Breast epithelium (tissue), 4 donors: ENCODE measurements at regions not wholly inside any gene's neighbourhood (a gene's known extent, or its start where the extent isn't known, plus 50 kb on each side); places are given as distances from the start of the nearest gene placed in this dataset.

Experiments
- DNase-seq, 2 donors: peaks; one replicate each; pipeline ENCODE4 v3.0.0-alpha.2; 2019; ENCODE audit warnings: low spot score in 2 of 2
- H3K27ac ChIP-seq, 2 donors: fragments of 200-600 bp; sonication (generic) in 1 of 2; one replicate each; pipeline ENCODE4 v1.5.1; 2016 to 2019; ENCODE audit warnings: mild to moderate bottlenecking in 1 of 2
- H3K27me3 ChIP-seq, 2 donors: fragments of 200-600 bp; sonication (generic) in 1 of 2; one replicate each; pipeline versions ENCODE4 v1.5.1 to v1.6.0; 2017 to 2019; ENCODE audit warnings: control low read depth in 1 of 2, mild to moderate bottlenecking in 1 of 2
- H3K36me3 ChIP-seq: fragments of 200-600 bp; one replicate; pipeline ENCODE4 v1.5.1; 2019
- H3K4me1 ChIP-seq, 2 donors: fragments of 200-600 bp; sonication (generic); one replicate each; pipeline ENCODE4 v1.5.1; 2016 to 2019; ENCODE audit warnings: control low read depth in 1 of 2
- H3K4me3 ChIP-seq, 3 donors: fragments of 200-600 bp; sonication (generic); 1 replicate in 2 of 3; 2 replicates in 1 of 3; pipeline ENCODE4 v1.5.1; 2016 to 2019; ENCODE audit warnings: mild to moderate bottlenecking in 3 of 3, moderate library complexity in 2 of 3
- H3K9me3 ChIP-seq, 2 donors: fragments of 200-600 bp; sonication (generic) in 1 of 2; one replicate each; pipeline ENCODE4 v1.5.1; 2016 to 2019; ENCODE audit warnings: control low read depth in 1 of 2
- CTCF ChIP-seq, 3 donors: fragments of 450-650 bp; IDR thresholded peaks; one replicate each; pipeline ENCODE4 v1.5.1; 2016 to 2017; ENCODE audit warnings: antibody characterized with exemption in 3 of 3, mild to moderate bottlenecking in 3 of 3, moderate library complexity in 3 of 3
- POLR2A ChIP-seq: fragments of 450-650 bp; IDR thresholded peaks from one replicate; pipeline ENCODE4 v1.6.1; 2016; ENCODE audit warnings: antibody characterized with exemption, mild to moderate bottlenecking, moderate library complexity
- POLR2AphosphoS5 ChIP-seq, 3 donors: sonication (generic); formaldehyde crosslinking; IDR thresholded peaks; one replicate each; pipeline ENCODE4 v1.6.1; 2017; ENCODE audit warnings: antibody characterized with exemption in 3 of 3
- intact Hi-C: fragments of 100-400 bp; cut with DNase I; formaldehyde crosslinking; loops from one replicate; pipeline ENCODE4 v1.15.1; 2023; ENCODE audit warnings: low total_unique reads

GRCh38 chr13:59034198-59034597, 1129.5 kb downstream of the DIAPH3 start:
- Histone ChIP-seq H3K4me3 (no peak overlapping the region), H3K27ac (no peak overlapping the region), H3K27me3 (no peaks in the 10 kb centered on the region), H3K4me1 (no peaks in the 10 kb centered on the region), H3K9me3 (no peaks in the 10 kb centered on the region), H3K36me3 (no peaks in the 10 kb centered on the region)
- no peak for DNase-seq
- intact Hi-C loops: no loop called here
- TF ChIP-seq POLR2A: no peak
- no peak for TF ChIP-seq CTCF (IDR thresholded peaks at IDR 0.05)
- TF ChIP-seq POLR2AphosphoS5 (IDR thresholded peaks at IDR 0.05): no peak

GRCh38 chr13:59038824-59039223, 1124.9 kb downstream of the DIAPH3 start:
- no peaks in the 10 kb centered on the region for H3K36me3 ChIP-seq
- no peak for DNase-seq
- H3K4me3 ChIP-seq: no peak overlapping the region
- intact Hi-C loops: loop anchor here (5.0 kb wide), 1 partner anchor 333 kb away; no protein-coding TSS in a partner anchor
- no peak overlapping the region for H3K27ac ChIP-seq
- H3K9me3 ChIP-seq: no peaks in the 10 kb centered on the region
- H3K27me3 ChIP-seq: no peaks in the 10 kb centered on the region
- no peaks in the 10 kb centered on the region for H3K4me1 ChIP-seq
- TF ChIP-seq CTCF (IDR thresholded peaks at IDR 0.05): no peak
- no peak for TF ChIP-seq POLR2AphosphoS5 (IDR thresholded peaks at IDR 0.05)
- TF ChIP-seq POLR2A: no peak

DNA sequence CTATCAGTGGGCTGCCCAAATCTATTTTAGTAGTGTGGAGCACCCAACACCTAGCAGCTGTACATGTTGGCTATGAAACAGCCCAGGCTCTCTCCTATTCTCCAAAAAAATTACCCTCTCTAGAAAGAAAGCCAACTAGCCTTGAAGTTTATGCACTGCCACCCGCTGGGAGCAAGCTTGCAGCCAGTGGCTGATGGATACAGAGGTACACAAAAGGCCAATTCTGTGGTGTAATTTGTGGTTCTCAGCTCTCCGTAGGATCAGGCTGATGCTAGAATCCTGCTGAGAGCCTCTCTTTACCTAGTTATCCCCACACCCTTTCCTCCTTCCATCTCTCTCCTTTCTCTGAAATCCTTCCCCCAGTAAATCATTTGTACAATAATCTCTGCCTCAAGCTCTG, 1120.7 kb downstream of the DIAPH3 start:
- H3K27ac ChIP-seq: no peak overlapping the region
- no peak overlapping the region for H3K4me3 ChIP-seq
- H3K4me1 ChIP-seq: no peaks in the 10 kb centered on the region
- H3K36me3 ChIP-seq: no peaks in the 10 kb centered on the region
- no peaks in the 10 kb centered on the region for H3K9me3 ChIP-seq
- intact Hi-C loops: no loop called here
- TF ChIP-seq POLR2A: no peak
- no peak for TF ChIP-seq CTCF (IDR thresholded peaks at IDR 0.05)
- no peak for TF ChIP-seq POLR2AphosphoS5 (IDR thresholded peaks at IDR 0.05)
- H3K27me3 ChIP-seq: no peaks in the 10 kb centered on the region
- DNase-seq: no peak

DNA sequence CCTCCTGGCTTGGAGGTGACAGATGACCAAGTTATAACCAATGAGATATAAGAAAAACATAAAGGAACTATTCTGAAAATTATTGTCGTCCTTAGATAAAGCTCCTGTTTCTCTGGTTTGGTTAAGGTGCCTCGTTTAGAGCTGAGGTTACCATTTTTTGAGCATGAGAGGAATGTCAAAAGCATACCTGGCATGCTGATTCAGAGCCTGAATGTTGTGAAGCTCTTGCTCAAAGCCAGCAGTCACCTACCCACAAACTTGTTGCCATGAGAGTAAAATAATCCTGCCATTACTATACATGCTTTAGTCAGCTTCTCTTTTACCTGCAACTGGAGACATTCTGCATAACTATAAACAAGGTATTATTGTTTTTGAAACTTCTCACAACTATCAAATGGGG, 1116.2 kb downstream of the DIAPH3 start:
- Histone ChIP-seq H3K27ac (no peak overlapping the region), H3K4me3 (no peak overlapping the region), H3K9me3 (no peaks in the 10 kb centered on the region), H3K27me3 (no peaks in the 10 kb centered on the region), H3K36me3 (no peaks in the 10 kb centered on the region), H3K4me1 (no peaks in the 10 kb centered on the region)
- no peak for TF ChIP-seq POLR2AphosphoS5 (IDR thresholded peaks at IDR 0.05)
- TF ChIP-seq POLR2A: no peak
- no peak for TF ChIP-seq CTCF (IDR thresholded peaks at IDR 0.05)
- no peak for DNase-seq
- intact Hi-C loops: no loop called here

DNA sequence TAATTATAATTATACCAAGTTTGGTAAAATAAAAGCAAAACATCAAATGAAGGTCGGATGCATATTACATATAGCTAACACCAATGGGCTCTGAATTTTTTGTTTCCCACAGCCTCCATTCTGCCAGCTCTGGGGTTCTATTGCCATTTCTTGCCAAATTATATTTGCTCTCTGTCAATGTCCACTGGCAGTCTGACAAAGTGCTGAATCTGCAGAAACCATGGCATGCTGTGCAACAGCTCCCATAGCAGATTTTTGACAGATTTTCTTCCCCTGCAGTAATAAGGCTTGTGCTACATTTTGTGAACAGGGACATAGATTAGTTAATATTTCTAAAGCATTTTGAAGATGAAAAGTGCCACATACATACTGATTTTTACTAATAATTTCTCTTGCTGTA, 1102.1 kb downstream of the DIAPH3 start:
- no peak for TF ChIP-seq POLR2A
- TF ChIP-seq CTCF (IDR thresholded peaks at IDR 0.05): no peak
- TF ChIP-seq POLR2AphosphoS5 (IDR thresholded peaks at IDR 0.05): no peak
- Histone ChIP-seq H3K4me3 (no peak overlapping the region), H3K4me1 (no peaks in the 10 kb centered on the region), H3K27ac (no peak overlapping the region), H3K9me3 (no peaks in the 10 kb centered on the region), H3K27me3 (no peaks in the 10 kb centered on the region), H3K36me3 (no peaks in the 10 kb centered on the region)
- DNase-seq: no peak
- intact Hi-C loops: no loop called here
